ENCODE measurements at regions not wholly inside any gene's neighbourhood (a gene's known extent, or its start where the extent isn't known, plus 50 kb on each side); places are given as distances from the start of the nearest gene placed in this dataset.

GRCh38 chr18:78071776-78072175 lies 822.1 kb downstream of the GALR1 start:
- no peak overlapping the region for H3K9ac ChIP-seq (ENCODE audit: low read length)
- H3K36me3 ChIP-seq (ENCODE audit: insufficient read depth, low read length) = no peaks in the 10 kb centered on the region
- no peak overlapping the region for H3K27ac ChIP-seq (ENCODE audit: low read length)
- H3K79me2 ChIP-seq (replicated peaks; ENCODE audit: insufficient read depth, low read length) = no peaks in the 10 kb centered on the region
- H3K4me2 ChIP-seq (ENCODE audit: low read length) = no peak overlapping the region
- H3K9me3 ChIP-seq (ENCODE audit: low read length) = no peaks in the 10 kb centered on the region
- no peaks in the 10 kb centered on the region for H4K20me1 ChIP-seq (ENCODE audit: insufficient read depth)
- no peak overlapping the region for H2AFZ ChIP-seq (ENCODE audit: low read depth, low read length)
- H3K9me2 ChIP-seq (ENCODE audit: insufficient read depth, low read length) = no peaks in the 10 kb centered on the region
- no peaks in the 10 kb centered on the region for H3K27me3 ChIP-seq (ENCODE audit: insufficient read depth, low read depth, low read length)
- TF ChIP-seq RAD21 (conservative IDR thresholded peaks at IDR 0.05) = no peak
- no peak for TF ChIP-seq TAF1 (IDR thresholded peaks at IDR 0.05; ENCODE audit: low read depth)
- no peak for TF ChIP-seq POLR2AphosphoS5 (IDR thresholded peaks at IDR 0.05)
- TF ChIP-seq MXI1 (conservative IDR thresholded peaks at IDR 0.05; ENCODE audit: poor library complexity, severe bottlenecking) = no peak
- no peak for TF ChIP-seq EZH2 (IDR thresholded peaks at IDR 0.05; ENCODE audit: borderline replicate concordance, insufficient read depth, low read length, poor library complexity, severe bottlenecking)
- TF ChIP-seq SMC3 (conservative IDR thresholded peaks at IDR 0.05; ENCODE audit: poor library complexity) = no peak
- no peak for TF ChIP-seq CTCF (IDR thresholded peaks at IDR 0.05; ENCODE audit: poor library complexity, severe bottlenecking)
- TF ChIP-seq REST (IDR thresholded peaks at IDR 0.05; ENCODE audit: borderline replicate concordance) = no peak
- no peak for TF ChIP-seq EP300 (conservative IDR thresholded peaks at IDR 0.05; ENCODE audit: poor library complexity, severe bottlenecking)
- H3K4me3 ChIP-seq (ENCODE audit: low read length) = no peak overlapping the region
- H3F3A ChIP-seq (ENCODE audit: insufficient read depth, low read length, poor library complexity, severe bottlenecking) = no peaks in the 10 kb centered on the region

- no peaks in the 10 kb centered on the region for H3F3A ChIP-seq (ENCODE audit: insufficient read depth, low read length, poor library complexity, severe bottlenecking)
- no peak overlapping the region for H2AFZ ChIP-seq (ENCODE audit: low read depth, low read length)
- no peak overlapping the region for H3K4me3 ChIP-seq (ENCODE audit: low read length)
- H3K4me2 ChIP-seq (ENCODE audit: low read length) = no peak overlapping the region
- no peak overlapping the region for H3K27ac ChIP-seq (ENCODE audit: low read length)
- H3K27me3 ChIP-seq (ENCODE audit: insufficient read depth, low read depth, low read length) = no peaks in the 10 kb centered on the region
- no peaks in the 10 kb centered on the region for H3K79me2 ChIP-seq (replicated peaks; ENCODE audit: insufficient read depth, low read length)
- H3K9ac ChIP-seq (ENCODE audit: low read length) = no peak overlapping the region
- TF ChIP-seq MXI1 (conservative IDR thresholded peaks at IDR 0.05; ENCODE audit: poor library complexity, severe bottlenecking) (no peak), REST (IDR thresholded peaks at IDR 0.05; ENCODE audit: borderline replicate concordance) (no peak), SMC3 (conservative IDR thresholded peaks at IDR 0.05; ENCODE audit: poor library complexity) (no peak), TAF1 (IDR thresholded peaks at IDR 0.05; ENCODE audit: low read depth) (no peak), RAD21 (conservative IDR thresholded peaks at IDR 0.05) (no peak), EZH2 (IDR thresholded peaks at IDR 0.05; ENCODE audit: borderline replicate concordance, insufficient read depth, low read length, poor library complexity, severe bottlenecking) (no peak), POLR2AphosphoS5 (IDR thresholded peaks at IDR 0.05) (no peak), CTCF (IDR thresholded peaks at IDR 0.05; ENCODE audit: poor library complexity, severe bottlenecking) (no peak), EP300 (conservative IDR thresholded peaks at IDR 0.05; ENCODE audit: poor library complexity, severe bottlenecking) (no peak)
- H3K9me3 ChIP-seq (ENCODE audit: low read length) = no peaks in the 10 kb centered on the region
- H3K36me3 ChIP-seq (ENCODE audit: insufficient read depth, low read length) = no peaks in the 10 kb centered on the region
- H4K20me1 ChIP-seq (ENCODE audit: insufficient read depth) = no peaks in the 10 kb centered on the region
- H3K9me2 ChIP-seq (ENCODE audit: insufficient read depth, low read length) = no peaks in the 10 kb centered on the region
Measured at GRCh38 chr18:78072375-78072774, 822.7 kb downstream of the GALR1 start.
